ENCODE measurements at regions not wholly inside any gene's neighbourhood (a gene's known extent, or its start where the extent isn't known, plus 50 kb on each side); places are given as distances from the start of the nearest gene placed in this dataset.

- DNase-seq (ENCODE audit: insufficient read length, low spot score) (no peak), FAIRE-seq (no peak)
Measured at GRCh38 chr5:173689171-173689736, 72.8 kb upstream of the BOD1 start.

DNA sequence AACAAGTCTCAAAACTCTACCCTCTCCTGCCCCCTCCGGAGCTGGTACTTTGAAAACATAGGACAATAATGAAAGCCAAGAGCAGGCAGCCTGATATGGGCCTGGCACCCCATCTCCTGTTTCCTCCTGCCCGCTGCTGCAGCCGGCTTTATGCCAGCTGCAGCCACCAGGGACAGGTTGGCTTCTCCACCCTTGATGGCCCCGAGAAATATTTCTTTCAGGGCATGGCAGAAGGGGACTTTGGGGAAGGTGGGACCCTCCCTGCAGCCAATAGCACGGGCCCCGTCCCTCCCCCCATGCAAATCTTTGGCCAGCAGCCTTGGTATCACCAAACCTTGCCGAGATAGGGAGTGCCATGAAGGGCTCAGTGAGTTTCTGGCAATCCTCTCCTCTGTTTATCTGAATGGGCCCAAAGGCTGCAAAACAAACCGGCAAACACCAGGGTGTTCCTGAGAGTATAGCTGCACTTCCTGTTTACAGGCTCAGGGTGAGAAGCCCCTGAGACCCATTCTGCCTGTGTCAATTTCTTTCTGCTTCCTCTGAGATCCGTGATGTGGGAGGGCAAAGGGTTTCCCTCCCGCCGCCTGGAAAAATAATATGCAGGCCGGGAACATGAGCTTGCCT, 73.4 kb upstream of the BOD1 start:
- no peak for FAIRE-seq

DNA sequence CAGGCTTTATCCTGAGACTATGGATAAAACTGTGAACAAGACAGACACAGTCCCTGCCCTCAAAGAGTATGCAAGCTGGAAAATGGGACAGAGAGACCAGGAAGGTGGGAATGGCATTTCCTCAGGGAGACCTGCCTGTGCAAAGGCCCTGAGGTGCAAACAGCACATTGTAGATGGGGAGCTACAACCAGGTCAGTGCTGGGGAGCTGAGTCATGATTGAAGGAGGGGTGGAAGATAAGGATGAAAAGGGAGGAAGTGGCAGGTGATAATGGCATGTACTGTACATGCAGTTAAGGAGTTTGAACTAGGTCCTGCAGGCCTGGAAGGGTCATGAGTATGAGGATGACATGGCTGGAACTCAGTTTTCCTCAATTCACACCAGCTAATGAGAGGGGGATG, 75.5 kb upstream of the BOD1 start:
- FAIRE-seq, result no peak
- DNase-seq (ENCODE audit: insufficient read length, low spot score), result no peak

More for the DNA sequence above, 73.4 kb upstream of the BOD1 start:
- no peak for DNase-seq (ENCODE audit: insufficient read length, low spot score)

DNA sequence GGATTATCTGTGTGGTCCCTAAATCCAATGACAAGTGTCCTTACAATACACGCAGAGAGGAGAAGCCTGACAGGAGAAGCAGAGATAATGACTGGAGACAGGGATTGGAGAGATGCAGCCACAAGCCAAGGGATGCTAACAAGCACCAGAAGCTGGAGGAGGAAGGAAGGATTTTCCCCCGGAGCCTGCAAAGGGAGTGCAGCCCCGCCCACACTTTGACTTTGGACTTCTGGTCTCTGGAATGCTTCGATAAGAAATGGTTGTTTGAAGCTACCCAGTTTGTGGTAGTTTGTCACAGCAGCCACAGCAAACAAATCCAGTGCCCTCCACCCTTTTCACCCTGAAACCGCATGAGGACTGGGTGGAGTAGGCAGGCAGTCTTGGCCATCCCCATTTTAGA, 77.2 kb upstream of the BOD1 start:
- no peak for FAIRE-seq
- no peak for DNase-seq (ENCODE audit: insufficient read length, low spot score)

DNA sequence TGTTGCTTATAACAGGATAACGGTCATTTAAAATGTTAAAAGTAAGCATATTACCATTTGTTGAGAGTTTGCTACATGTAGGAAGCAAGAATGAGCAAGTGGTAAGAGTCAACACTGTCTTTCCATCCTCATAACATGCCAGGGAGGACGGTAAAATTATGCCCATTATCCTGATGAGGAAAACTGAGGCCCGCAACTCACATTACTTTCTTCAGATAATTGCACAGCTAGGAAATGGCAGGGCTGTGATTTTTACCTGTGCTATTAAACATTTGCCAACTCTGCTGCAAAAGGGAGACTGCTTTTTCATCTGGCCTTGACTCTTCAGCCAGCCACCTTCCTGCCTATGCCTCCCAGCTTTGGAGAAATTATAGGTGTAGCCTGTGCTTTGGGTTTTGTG, 79.8 kb upstream of the BOD1 start:
- FAIRE-seq (no peak), DNase-seq (ENCODE audit: insufficient read length, low spot score) (no peak)

- FAIRE-seq (no peak), DNase-seq (ENCODE audit: insufficient read length, low spot score) (no peak)
Measured at GRCh38 chr5:173697931-173698579, 81.6 kb upstream of the BOD1 start.

GRCh38 chr5:173699966-173700365, 83.5 kb upstream of the BOD1 start:
- no peak for FAIRE-seq
- DNase-seq (ENCODE audit: insufficient read length, low spot score), result no peak

GRCh38 chr5:173703466-173703865, 87.0 kb upstream of the BOD1 start:
- FAIRE-seq, result no peak
- no peak for DNase-seq (ENCODE audit: insufficient read length, low spot score)

GRCh38 chr5:173704615-173705511, 88.4 kb upstream of the BOD1 start:
- no peak for FAIRE-seq

GRCh38 chr5:173705512-173706044, 89.1 kb upstream of the BOD1 start:
- no peak for FAIRE-seq
- DNase-seq (ENCODE audit: insufficient read length, low spot score), result no peak

More at GRCh38 chr5:173704615-173705511, 88.4 kb upstream of the BOD1 start:
- DNase-seq (ENCODE audit: insufficient read length, low spot score), result no peak

- no peak for DNase-seq (ENCODE audit: insufficient read length, low spot score)
- FAIRE-seq, result no peak
Measured at GRCh38 chr5:173706700-173707099, 90.2 kb upstream of the BOD1 start.

DNA sequence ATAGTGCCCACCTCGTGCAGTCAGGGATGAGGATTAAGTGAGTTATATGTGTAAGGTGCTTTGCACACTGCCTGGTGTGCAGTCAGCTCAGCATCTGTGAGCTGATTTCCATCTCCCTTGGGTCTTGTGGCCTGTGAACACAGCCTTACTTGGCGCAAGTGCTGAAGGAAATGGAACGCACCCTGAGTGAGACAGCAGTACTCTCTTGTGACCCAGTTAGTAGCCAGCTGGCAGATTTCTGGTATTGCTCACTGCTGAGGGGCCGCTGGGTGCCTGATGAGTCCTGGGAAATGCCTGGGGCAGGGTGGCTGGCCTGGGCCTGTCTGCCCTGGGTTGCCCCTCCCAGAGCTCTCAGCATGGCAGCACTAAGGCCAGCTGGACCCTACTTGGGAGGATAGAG, 90.9 kb upstream of the BOD1 start:
- FAIRE-seq, result no peak

DNA sequence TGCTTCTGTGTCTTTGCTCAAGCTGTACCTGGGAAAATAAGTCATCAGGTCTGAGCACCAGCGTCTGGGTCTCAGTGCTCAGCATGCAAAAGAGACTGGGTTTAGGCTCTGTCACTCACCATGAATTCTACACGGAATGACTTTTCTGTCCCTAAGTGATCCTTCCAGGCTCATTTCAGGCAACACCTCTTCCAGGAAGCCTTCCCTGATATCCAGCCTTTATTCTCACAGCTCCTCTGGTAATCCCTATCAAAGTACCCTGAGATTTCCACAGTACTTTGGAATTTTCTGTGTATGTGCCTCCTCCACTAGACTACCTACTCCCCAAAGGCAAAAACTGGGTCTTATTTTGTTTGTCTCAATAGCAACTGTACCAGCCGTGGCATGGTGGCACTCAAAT, 92.7 kb upstream of the BOD1 start:
- DNase-seq (ENCODE audit: insufficient read length, low spot score), result no peak
- FAIRE-seq, result no peak

More for the DNA sequence above, 90.9 kb upstream of the BOD1 start:
- DNase-seq (ENCODE audit: insufficient read length, low spot score), result peak; percentile 31

DNA sequence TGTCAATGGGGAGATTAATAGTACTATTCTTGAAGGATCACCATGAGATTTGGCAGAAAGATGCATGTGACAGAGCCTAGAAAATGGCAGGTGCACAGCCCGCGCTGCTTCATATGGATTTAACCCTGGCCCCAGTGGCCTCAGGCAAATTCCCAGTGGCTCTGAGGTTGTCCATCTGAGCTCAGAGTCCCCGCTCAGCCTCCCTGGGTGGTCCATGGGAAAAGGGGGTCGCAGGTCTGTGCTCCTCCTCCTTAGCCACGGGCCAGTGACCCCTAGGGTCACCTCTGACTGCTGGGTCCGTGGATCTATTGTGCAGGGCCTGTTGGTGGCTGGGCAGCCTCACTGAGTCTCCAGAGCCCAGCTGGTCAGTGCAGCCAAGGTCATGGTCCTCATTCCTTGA, 93.3 kb upstream of the BOD1 start:
- DNase-seq (ENCODE audit: insufficient read length, low spot score) (no peak), FAIRE-seq (no peak)

GRCh38 chr5:173710528-173710927, 94.1 kb upstream of the BOD1 start:
- FAIRE-seq, result no peak

GRCh38 chr5:173711466-173711865, 95.0 kb upstream of the BOD1 start:
- no peak for DNase-seq (ENCODE audit: insufficient read length, low spot score)
- no peak for FAIRE-seq

More at GRCh38 chr5:173710528-173710927, 94.1 kb upstream of the BOD1 start:
- DNase-seq (ENCODE audit: insufficient read length, low spot score), result no peak

- no peak for FAIRE-seq
- DNase-seq (ENCODE audit: insufficient read length, low spot score), result no peak
Measured at GRCh38 chr5:173712609-173713175, 96.2 kb upstream of the BOD1 start.

- DNase-seq (ENCODE audit: insufficient read length, low spot score), result peak; percentile 68
Measured at GRCh38 chr5:173714551-173715428, 98.3 kb upstream of the BOD1 start.

DNA sequence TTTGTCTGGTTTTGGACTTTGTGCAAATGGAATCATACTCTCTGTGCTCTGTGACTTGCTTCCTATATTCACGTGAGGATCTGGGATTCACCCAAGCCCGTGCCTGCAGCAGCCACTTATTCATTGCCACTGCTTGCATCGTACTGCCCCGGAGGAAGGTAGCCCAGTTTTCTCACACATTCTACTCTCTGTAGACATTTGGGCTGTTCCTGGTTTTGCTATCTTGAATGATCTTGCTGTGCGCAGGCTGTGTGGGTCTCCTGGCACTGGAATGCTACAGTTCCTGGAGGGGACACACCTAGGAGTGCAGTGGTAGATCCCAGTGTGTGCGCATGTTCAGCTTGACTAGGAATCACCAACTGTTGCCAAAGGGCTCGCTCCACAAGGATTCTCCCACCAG, 99.2 kb upstream of the BOD1 start:
- no peak for FAIRE-seq
- no peak for DNase-seq (ENCODE audit: insufficient read length, low spot score)

More at GRCh38 chr5:173714551-173715428, 98.3 kb upstream of the BOD1 start:
- no peak for FAIRE-seq
